ENCODE measurements at regions not wholly inside any gene's neighbourhood (a gene's known extent, or its start where the extent isn't known, plus 50 kb on each side); places are given as distances from the start of the nearest gene placed in this dataset.
"Not testable (repeated sequence)": the region's sequence is repeated elsewhere in the genome, so short reads cannot be mapped to it uniquely, and the experiment has no call there.

DNA sequence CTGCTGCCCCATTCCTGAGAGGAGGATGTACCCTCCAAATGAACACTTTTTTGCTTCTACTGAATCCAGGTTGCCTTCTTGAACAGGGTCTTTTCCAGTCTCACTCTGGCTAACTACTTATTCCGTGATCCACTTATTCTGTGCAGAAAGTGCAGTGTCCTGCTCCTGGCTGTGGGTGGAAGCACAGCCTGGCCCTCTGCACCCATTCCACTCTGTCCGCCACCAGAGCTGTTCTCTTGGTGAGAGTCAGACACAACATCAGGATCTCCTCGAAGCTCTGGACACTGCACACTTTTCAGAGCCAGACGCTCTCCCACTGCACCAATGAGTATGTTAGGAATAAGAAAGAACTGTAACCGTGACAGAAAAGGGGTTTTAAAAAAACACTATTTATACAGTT is 174.2 kb downstream of the MCHR2 start:
- WGBS: 82% methylated on average over 5 of the region's 5 CpGs
- TF ChIP-seq POLR2AphosphoS5 (IDR thresholded peaks at IDR 0.05): no peak
- TF ChIP-seq POLR2A (IDR thresholded peaks at IDR 0.05): no peak
- TF ChIP-seq, protein P1, sequence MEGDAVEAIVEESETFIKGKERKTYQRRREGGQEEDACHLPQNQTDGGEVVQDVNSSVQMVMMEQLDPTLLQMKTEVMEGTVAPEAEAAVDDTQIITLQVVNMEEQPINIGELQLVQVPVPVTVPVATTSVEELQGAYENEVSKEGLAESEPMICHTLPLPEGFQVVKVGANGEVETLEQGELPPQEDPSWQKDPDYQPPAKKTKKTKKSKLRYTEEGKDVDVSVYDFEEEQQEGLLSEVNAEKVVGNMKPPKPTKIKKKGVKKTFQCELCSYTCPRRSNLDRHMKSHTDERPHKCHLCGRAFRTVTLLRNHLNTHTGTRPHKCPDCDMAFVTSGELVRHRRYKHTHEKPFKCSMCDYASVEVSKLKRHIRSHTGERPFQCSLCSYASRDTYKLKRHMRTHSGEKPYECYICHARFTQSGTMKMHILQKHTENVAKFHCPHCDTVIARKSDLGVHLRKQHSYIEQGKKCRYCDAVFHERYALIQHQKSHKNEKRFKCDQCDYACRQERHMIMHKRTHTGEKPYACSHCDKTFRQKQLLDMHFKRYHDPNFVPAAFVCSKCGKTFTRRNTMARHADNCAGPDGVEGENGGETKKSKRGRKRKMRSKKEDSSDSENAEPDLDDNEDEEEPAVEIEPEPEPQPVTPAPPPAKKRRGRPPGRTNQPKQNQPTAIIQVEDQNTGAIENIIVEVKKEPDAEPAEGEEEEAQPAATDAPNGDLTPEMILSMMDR (IDR thresholded peaks at IDR 0.05): no peak
- no peak for TF ChIP-seq EP300 (IDR thresholded peaks at IDR 0.05)
- Histone ChIP-seq H3K36me3 (no peaks in the 10 kb centered on the region), H3K27ac (no peak overlapping the region), H3K4me1 (no peaks in the 10 kb centered on the region), H3K27me3 (peaks cover 7% of the 10 kb centered on the region), H3K9me3 (no peaks in the 10 kb centered on the region), H3K4me3 (no peak overlapping the region)
- no peak for DNase-seq (ENCODE audit: low spot score in 2 of 2)

DNA sequence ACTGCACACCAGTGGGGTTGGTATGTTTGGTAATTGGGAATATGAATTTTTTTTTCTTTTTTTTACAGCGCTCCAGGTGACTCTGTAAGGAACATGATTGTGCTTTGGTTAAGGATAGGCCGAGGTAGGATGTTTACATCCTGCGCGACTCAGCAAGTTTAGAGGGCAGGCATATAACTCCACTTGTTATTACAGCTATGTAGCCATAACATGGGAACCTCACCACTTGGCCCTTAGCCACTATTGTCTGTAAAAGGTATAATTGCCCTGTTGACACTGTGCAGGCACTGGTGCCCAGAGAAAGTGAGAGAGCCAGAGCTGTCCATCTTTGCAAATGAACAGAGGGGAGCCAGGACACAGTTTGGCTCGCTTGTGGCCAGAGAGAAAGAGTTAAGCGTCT is 172.9 kb downstream of the MCHR2 start:
- no peaks in the 10 kb centered on the region for H3K36me3 ChIP-seq
- 84% methylated on average over 6 of the region's 6 CpGs for whole genome bisulfite sequencing

DNA sequence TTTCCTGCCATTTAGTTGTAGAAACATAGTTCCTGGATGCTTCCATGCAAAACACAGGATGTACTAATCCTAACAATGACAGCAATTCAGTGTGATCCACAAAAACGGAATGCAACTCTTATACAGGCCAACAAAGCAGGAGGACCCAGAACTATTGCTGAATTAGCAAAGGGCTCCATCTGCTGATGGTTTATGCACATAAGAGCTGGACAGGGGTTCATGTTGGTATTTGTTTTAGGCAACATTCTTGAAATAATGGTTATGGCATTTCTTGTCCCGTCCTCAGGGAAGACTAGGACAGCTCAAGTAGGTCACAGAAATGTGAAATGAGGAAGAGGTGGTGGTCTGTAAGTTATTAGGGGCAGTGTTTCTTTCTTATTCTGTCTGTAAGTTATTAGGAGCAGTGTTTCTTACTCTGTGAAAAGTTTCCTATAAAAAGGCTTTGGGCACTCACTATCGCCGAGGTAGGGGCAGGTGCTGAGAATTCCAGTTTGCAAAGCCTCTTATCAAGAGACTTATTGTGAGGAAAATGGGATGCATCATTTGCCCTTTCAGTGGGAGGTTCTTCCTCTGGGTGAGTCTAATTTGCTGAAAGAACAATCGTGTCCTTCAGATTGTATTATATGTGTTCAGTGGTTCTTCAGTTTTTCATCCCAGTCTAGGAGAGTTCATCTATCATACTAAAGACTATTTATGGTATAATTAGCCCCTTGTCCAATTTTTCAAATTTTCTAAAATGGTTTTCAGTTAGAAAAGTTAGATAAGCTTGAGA is 171.1 kb downstream of the MCHR2 start:
- no peaks in the 10 kb centered on the region for H3K4me1 ChIP-seq
- H3K27ac ChIP-seq: no peak overlapping the region
- TF ChIP-seq, protein P1 (IDR thresholded peaks at IDR 0.05): no peak
- TF ChIP-seq EP300 (IDR thresholded peaks at IDR 0.05): no peak
- no peak for TF ChIP-seq POLR2AphosphoS5 (IDR thresholded peaks at IDR 0.05)
- TF ChIP-seq POLR2A (IDR thresholded peaks at IDR 0.05): no peak
- no peaks in the 10 kb centered on the region for H3K9me3 ChIP-seq
- 12% methylated on average over 5 of the region's 5 CpGs for WGBS
- DNase-seq (ENCODE audit: low spot score in 2 of 2): no peak
- H3K27me3 ChIP-seq: peaks cover 7% of the 10 kb centered on the region
- H3K36me3 ChIP-seq: no peaks in the 10 kb centered on the region
- H3K4me3 ChIP-seq: no peak overlapping the region

More for the DNA sequence above, 172.9 kb downstream of the MCHR2 start:
- Histone ChIP-seq H3K27me3 (peaks cover 7% of the 10 kb centered on the region), H3K4me3 (no peak overlapping the region), H3K9me3 (no peaks in the 10 kb centered on the region), H3K4me1 (no peaks in the 10 kb centered on the region), H3K27ac (no peak overlapping the region)
- TF ChIP-seq, protein P1 (IDR thresholded peaks at IDR 0.05): no peak
- TF ChIP-seq POLR2AphosphoS5 (IDR thresholded peaks at IDR 0.05): no peak
- no peak for TF ChIP-seq POLR2A (IDR thresholded peaks at IDR 0.05)
- no peak for TF ChIP-seq EP300 (IDR thresholded peaks at IDR 0.05)
- no peak for DNase-seq (ENCODE audit: low spot score in 2 of 2)

DNA sequence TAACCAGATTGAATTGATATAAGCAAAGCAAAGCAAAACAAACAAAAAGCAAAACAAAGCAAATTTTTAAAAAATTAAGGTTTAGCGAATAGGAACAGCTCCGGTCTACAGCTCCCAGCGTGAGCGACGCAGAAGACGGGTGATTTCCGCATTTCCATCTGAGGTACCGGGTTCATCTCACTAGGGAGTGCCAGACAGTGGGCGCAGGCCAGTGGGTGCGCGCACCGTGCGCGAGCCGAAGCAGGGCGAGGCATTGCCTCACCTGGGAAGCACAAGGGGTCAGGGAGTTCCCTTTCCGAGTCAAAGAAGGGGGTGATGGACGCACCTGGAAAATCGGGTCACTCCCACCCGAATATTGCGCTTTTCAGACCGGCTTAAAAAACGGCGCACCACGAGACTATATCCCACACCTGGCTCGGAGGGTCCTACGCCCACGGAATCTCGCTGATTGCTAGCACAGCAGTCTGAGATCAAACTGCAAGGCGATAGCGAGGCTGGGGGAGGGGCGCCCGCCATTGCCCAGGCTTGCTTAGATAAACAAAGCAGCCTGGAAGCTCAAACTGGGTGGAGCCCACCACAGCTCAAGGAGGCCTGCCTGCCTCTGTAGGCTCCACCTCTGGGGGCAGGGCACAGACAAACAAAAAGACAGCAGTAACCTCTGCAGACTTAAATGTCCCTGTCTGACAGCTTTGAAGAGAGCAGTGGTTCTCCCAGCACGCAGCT is 170.3 kb downstream of the MCHR2 start:
- not testable (repeated sequence) for H3K4me3 ChIP-seq; H3K36me3 ChIP-seq; H3K27ac ChIP-seq; H3K4me1 ChIP-seq; H3K27me3 ChIP-seq; H3K9me3 ChIP-seq; DNase-seq (ENCODE audit: low spot score in 2 of 2)
- WGBS: 2% methylated on average over 11 of the region's 34 CpGs

DNA sequence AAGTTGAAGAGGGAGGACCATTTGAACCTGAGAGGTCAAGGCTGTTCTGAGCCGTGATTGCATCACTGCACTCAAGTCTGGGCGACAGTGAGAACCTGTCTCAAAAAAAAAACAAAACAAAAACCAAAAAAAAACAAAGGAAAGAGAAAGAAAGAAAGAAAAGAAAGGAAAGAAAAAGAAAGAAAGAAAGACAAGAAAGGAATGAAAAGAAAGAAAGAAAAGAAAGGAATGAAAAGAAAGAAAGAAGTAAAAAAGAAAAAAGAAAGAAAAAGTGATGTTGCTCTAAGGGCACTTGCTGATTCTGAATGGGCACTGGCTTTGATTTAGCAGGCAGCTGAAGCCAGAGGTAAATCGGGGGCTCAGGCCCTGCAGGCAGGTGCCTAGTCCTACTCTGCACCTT is 161.0 kb downstream of the MCHR2 start:
- no peaks in the 10 kb centered on the region for H3K9me3 ChIP-seq
- H3K27ac ChIP-seq: no peak overlapping the region
- TF ChIP-seq EP300 (IDR thresholded peaks at IDR 0.05): no peak
- TF ChIP-seq, protein P1 (IDR thresholded peaks at IDR 0.05): no peak

More for the DNA sequence above, 161.0 kb downstream of the MCHR2 start:
- H3K4me3 ChIP-seq: no peak overlapping the region
- H3K4me1 ChIP-seq: no peaks in the 10 kb centered on the region
- WGBS: 74% methylated on average over 3 of the region's 3 CpGs
- DNase-seq (ENCODE audit: low spot score in 2 of 2): no peak
- no peaks in the 10 kb centered on the region for H3K27me3 ChIP-seq
- no peaks in the 10 kb centered on the region for H3K36me3 ChIP-seq

Data from suprapubic skin (tissue), 4 donors.